ENCODE measurements at regions not wholly inside any gene's neighbourhood (a gene's known extent, or its start where the extent isn't known, plus 50 kb on each side); places are given as distances from the start of the nearest gene placed in this dataset.

GRCh38 chr10:57468894-57469432 is 798.7 kb downstream of the IPMK start:
- DNase-seq (ENCODE audit: low read depth, low spot score), result no peak
- Histone ChIP-seq H3K79me2 (ENCODE audit: control insufficient read depth, insufficient read depth, low read length) (no peaks in the 10 kb centered on the region), H4K20me1 (ENCODE audit: control insufficient read depth, insufficient read depth) (no peaks in the 10 kb centered on the region), H3K36me3 (ENCODE audit: control insufficient read depth in 2 of 2, insufficient read depth in 2 of 2, low read length in 1 of 2) (no peaks in the 10 kb centered on the region), H3K27ac (ENCODE audit: control insufficient read depth, insufficient read depth) (no peak overlapping the region), H3K4me1 (ENCODE audit: control insufficient read depth, insufficient read depth, low read length) (no peaks in the 10 kb centered on the region), H3K9ac (ENCODE audit: control insufficient read depth, insufficient read depth, low read length) (no peak overlapping the region), H2AFZ (ENCODE audit: control insufficient read depth, low read depth, low read length) (no peak overlapping the region), H3K27me3 (replicated peaks in 1 of 2; ENCODE audit: control insufficient read depth in 2 of 2, insufficient read depth in 2 of 2, low read length in 1 of 2) (no peaks in the 10 kb centered on the region), H3K4me2 (ENCODE audit: control insufficient read depth, insufficient read depth) (no peak overlapping the region), H3K9me3 (replicated peaks; ENCODE audit: control insufficient read depth, insufficient read depth, low read length) (no peaks in the 10 kb centered on the region), H3K4me3 (no peak overlapping the region)
- SMC1A ChIA-PET (ENCODE audit: uncharacterized antibody, unreplicated experiment), result interaction anchor here (1.3 kb wide), 1 partner anchor 9 kb away, joined by 3 read pairs; no protein-coding TSS in a partner anchor
- in situ Hi-C loops (cut with MboI), result no loop called here
- CTCF ChIA-PET, result no interaction called here
- POLR2A ChIA-PET, result no interaction called here
- ATAC-seq, result no peak
- intact Hi-C loops (cut with micrococcal nuclease; ENCODE audit: unreplicated experiment), result no loop called here
- no peak for TF ChIP-seq SREBF2 (IDR thresholded peaks at IDR 0.05; ENCODE audit: low read length)
- no peak for TF ChIP-seq MEF2B (IDR thresholded peaks at IDR 0.05; ENCODE audit: partially characterized antibody, poor library complexity, severe bottlenecking)
- no peak for TF ChIP-seq IRF4 (IDR thresholded peaks at IDR 0.05; ENCODE audit: low read depth, low read length)
- TF ChIP-seq ATF3 (IDR thresholded peaks at IDR 0.05; ENCODE audit: borderline replicate concordance, extremely low read depth, low read depth, low read length), result no peak
- TF ChIP-seq ZSCAN29 (IDR thresholded peaks at IDR 0.05), result no peak
- no peak for TF ChIP-seq JUNB (IDR thresholded peaks at IDR 0.05)
- TF ChIP-seq NFYA (IDR thresholded peaks at IDR 0.05; ENCODE audit: borderline replicate concordance, low read depth, low read length), result no peak
- TF ChIP-seq NRF1 (conservative IDR thresholded peaks at IDR 0.05; ENCODE audit: low read depth, low read length), result no peak
- TF ChIP-seq TCF3 (IDR thresholded peaks at IDR 0.05; ENCODE audit: borderline replicate concordance, insufficient read depth, low read depth, low read length), result no peak
- TF ChIP-seq NR2F1 (conservative IDR thresholded peaks at IDR 0.05), result no peak
- WGBS (ENCODE audit: insufficient coverage, insufficient replicate concordance, low lambda C conversion rate, missing lambda C conversion rate), result 42% methylated on average over 4 of the region's 4 CpGs
- BruUV-seq (replicated peaks), result no TSS peak
- RAD21 ChIA-PET (ENCODE audit: unreplicated experiment), result no interaction called here
- no peak for FAIRE-seq

Measured in GM12878 (cell line).